KMS-11 (cell line): ENCODE measurements at regions not wholly inside any gene's neighbourhood (a gene's known extent, or its start where the extent isn't known, plus 50 kb on each side); places are given as distances from the start of the nearest gene placed in this dataset.

Source experiments
- H2AFZ ChIP-seq: fragments of 200-600 bp; sonication (generic); 2 replicates; pipeline ENCODE4 v1.6.1; 2016; ENCODE audit warnings: antibody characterized with exemption, mixed run types, low read depth
- H3K27ac ChIP-seq: fragments of 200-600 bp; sonication (generic); 2 replicates; pipeline ENCODE4 v1.6.1; 2016; ENCODE audit warnings: mild to moderate bottlenecking, mixed run types
- H3K27me3 ChIP-seq: fragments of 200-600 bp; sonication (generic); 2 replicates; pipeline ENCODE4 v1.6.1; 2017; ENCODE audit warnings: mild to moderate bottlenecking, low read depth, mixed run types, moderate library complexity; ENCODE audit not compliant: insufficient read depth
- H3K36me3 ChIP-seq: fragments of 200-600 bp; sonication (generic); 2 replicates; pipeline ENCODE4 v1.6.1; 2017; ENCODE audit warnings: mild to moderate bottlenecking, mixed run types; ENCODE audit not compliant: insufficient read depth
- H3K4me1 ChIP-seq: fragments of 200-600 bp; sonication (generic); 2 replicates; pipeline ENCODE4 v1.6.1; 2016; ENCODE audit warnings: mild to moderate bottlenecking, low read depth, mixed run types; ENCODE audit not compliant: poor library complexity, severe bottlenecking
- H3K4me2 ChIP-seq: fragments of 200-600 bp; sonication (generic); 2 replicates; pipeline ENCODE4 v1.7.0; 2016; ENCODE audit warnings: mild to moderate bottlenecking, mixed run types
- H3K4me3 ChIP-seq: fragments of 200-600 bp; sonication (generic); IDR thresholded peaks from 2 replicates; pipeline ENCODE4 v1.6.1; 2017; ENCODE audit warnings: low read depth, low read length, mixed read lengths; ENCODE audit not compliant: insufficient read depth
- H3K79me2 ChIP-seq: fragments of 200-600 bp; sonication (generic); 2 replicates; pipeline ENCODE4 v1.6.1; 2016; ENCODE audit warnings: low read depth, mixed run types; ENCODE audit not compliant: insufficient read depth
- H3K9ac ChIP-seq: fragments of 200-600 bp; sonication (generic); 2 replicates; pipeline ENCODE4 v1.6.1; 2016; ENCODE audit warnings: mild to moderate bottlenecking, mixed run types
- H4K20me1 ChIP-seq: fragments of 200-600 bp; sonication (generic); 2 replicates; pipeline ENCODE4 v1.6.1; 2016; ENCODE audit warnings: mild to moderate bottlenecking, mixed run types; ENCODE audit not compliant: insufficient read depth
- TF ChIP-seq, protein P1 (sequence below): fragments of 200-600 bp; sonication (generic); conservative IDR thresholded peaks from 2 replicates; pipeline ENCODE4 v1.6.1; 2017; ENCODE audit warnings: low read depth, mild to moderate bottlenecking, antibody characterized with exemption, low read length, moderate library complexity, mixed read lengths

DNA sequence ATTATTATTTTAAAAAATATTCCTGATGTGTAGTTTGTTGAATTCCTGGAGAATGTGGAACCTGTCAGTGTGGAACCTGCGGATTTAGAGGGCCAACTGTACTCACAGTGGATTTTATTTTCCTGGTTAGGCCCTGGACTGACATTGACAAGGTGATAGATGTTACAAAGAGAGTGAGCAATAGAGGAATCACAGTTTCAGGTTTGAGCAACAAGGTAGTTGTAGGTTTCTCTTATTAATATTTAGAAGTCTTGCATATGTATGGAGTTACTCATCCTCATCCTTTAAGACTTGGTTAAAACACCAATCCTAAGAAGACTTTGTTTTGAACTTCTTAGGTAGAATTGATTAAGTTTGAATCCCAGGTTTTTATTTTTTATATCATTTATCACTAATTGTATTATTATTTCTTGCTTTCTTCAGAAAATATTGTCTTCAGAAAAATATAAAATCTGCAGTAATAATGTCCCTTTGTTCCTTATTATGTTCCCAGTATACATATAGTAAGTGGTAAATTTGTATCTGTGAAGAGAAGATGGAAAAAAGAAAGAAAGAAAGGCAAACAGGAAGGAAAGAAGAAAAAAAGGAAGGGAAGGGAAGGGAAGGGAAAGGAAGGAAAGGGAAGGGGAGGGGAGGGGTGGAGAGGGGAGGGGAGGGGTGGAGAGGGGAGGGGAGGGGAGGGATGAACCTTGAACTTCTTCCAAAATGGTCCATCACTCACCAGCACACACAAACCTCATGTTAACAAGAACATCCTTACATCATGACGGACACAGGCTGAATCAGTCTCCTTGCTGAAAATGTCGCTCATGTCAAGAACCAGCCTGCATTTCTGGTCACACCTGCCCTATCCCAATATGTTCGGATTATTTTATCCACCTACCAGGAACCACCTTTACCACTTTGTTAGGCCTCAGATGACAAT is 867.2 kb downstream of the CDH11 start:
- H3K4me1 ChIP-seq, result no peaks in the 10 kb centered on the region
- no peaks in the 10 kb centered on the region for H3K36me3 ChIP-seq
- no peak overlapping the region for H3K9ac ChIP-seq
- no peak overlapping the region for H3K27ac ChIP-seq
- no peaks in the 10 kb centered on the region for H4K20me1 ChIP-seq
- TF ChIP-seq, protein P1, sequence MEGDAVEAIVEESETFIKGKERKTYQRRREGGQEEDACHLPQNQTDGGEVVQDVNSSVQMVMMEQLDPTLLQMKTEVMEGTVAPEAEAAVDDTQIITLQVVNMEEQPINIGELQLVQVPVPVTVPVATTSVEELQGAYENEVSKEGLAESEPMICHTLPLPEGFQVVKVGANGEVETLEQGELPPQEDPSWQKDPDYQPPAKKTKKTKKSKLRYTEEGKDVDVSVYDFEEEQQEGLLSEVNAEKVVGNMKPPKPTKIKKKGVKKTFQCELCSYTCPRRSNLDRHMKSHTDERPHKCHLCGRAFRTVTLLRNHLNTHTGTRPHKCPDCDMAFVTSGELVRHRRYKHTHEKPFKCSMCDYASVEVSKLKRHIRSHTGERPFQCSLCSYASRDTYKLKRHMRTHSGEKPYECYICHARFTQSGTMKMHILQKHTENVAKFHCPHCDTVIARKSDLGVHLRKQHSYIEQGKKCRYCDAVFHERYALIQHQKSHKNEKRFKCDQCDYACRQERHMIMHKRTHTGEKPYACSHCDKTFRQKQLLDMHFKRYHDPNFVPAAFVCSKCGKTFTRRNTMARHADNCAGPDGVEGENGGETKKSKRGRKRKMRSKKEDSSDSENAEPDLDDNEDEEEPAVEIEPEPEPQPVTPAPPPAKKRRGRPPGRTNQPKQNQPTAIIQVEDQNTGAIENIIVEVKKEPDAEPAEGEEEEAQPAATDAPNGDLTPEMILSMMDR, result no peak
- no peak overlapping the region for H3K4me2 ChIP-seq
- H3K4me3 ChIP-seq, result no peak overlapping the region
- H3K27me3 ChIP-seq, result no peaks in the 10 kb centered on the region
- H2AFZ ChIP-seq, result no peak overlapping the region
- H3K79me2 ChIP-seq, result no peaks in the 10 kb centered on the region

DNA sequence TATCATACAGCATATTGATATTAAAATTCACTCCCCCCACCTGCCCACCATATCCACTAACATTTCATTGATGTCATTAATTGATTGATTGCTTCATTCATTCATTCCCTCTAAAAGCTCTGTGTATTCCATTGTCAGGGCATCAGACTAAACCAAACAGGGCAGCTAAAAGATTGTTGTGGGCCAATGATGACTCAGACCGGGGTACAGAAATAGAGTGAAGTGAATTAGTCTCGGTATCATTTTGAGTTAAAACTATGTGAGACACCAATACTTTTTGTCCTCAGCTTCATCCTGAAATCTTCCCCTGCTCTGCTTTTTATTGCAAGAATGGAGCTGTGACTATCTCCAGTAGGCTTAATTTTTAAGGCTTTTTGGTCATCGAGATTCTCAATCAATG is 868.3 kb downstream of the CDH11 start:
- Histone ChIP-seq H2AFZ (no peak overlapping the region), H4K20me1 (no peaks in the 10 kb centered on the region), H3K27ac (no peak overlapping the region), H3K36me3 (no peaks in the 10 kb centered on the region), H3K4me2 (no peak overlapping the region), H3K9ac (no peak overlapping the region), H3K79me2 (no peaks in the 10 kb centered on the region), H3K4me3 (no peak overlapping the region), H3K4me1 (no peaks in the 10 kb centered on the region), H3K27me3 (no peaks in the 10 kb centered on the region)
- TF ChIP-seq, protein P1, result no peak

DNA sequence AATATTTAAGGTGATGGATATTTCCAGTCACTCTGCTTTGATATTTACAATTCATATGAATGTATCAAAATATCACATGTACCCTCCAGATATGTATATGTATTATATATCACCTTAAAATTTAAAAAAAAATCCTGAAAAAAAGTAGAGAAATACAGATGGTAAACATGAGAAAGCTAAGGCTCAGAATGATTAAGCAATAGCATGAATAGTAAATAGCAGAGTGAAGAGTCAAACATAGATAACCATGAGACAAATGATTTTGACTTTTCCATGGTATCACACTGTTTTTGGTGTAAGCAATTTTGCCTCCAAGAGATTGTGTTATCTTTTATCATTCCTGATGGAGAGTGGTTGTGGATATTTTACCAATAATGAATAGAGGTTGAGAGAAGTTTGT is 868.8 kb downstream of the CDH11 start:
- no peaks in the 10 kb centered on the region for H3K27me3 ChIP-seq

DNA sequence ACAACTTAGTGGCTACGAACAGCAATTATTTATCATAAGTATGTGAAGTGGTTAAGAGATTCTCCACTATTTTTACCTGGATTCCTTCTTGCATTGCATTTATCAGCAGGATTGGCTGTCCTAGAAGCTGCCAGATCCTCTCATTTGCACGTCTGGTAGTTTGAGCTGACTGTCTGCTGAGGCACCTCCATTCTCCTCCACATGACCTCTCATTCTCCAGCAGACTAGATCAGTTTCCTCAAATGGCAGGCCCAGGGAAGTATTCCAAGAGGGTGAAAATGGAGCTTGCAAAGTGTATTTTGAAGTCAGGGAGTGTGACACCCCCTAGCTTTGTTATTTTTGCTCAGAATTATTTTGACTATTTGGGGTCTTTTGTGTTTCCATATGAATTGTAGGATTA is 870.1 kb downstream of the CDH11 start:
- H3K79me2 ChIP-seq, result no peaks in the 10 kb centered on the region
- TF ChIP-seq, protein P1, result no peak
- no peaks in the 10 kb centered on the region for H3K4me1 ChIP-seq
- no peak overlapping the region for H3K9ac ChIP-seq
- no peaks in the 10 kb centered on the region for H4K20me1 ChIP-seq
- no peak overlapping the region for H3K4me2 ChIP-seq
- H3K4me3 ChIP-seq, result no peak overlapping the region
- H2AFZ ChIP-seq, result no peak overlapping the region
- no peaks in the 10 kb centered on the region for H3K36me3 ChIP-seq
- no peaks in the 10 kb centered on the region for H3K27me3 ChIP-seq
- H3K27ac ChIP-seq, result no peak overlapping the region

More for the DNA sequence above, 868.8 kb downstream of the CDH11 start:
- Histone ChIP-seq H3K4me1 (no peaks in the 10 kb centered on the region), H3K9ac (no peak overlapping the region), H3K36me3 (no peaks in the 10 kb centered on the region), H3K4me2 (no peak overlapping the region), H3K79me2 (no peaks in the 10 kb centered on the region), H3K4me3 (no peak overlapping the region), H2AFZ (no peak overlapping the region), H4K20me1 (no peaks in the 10 kb centered on the region), H3K27ac (no peak overlapping the region)
- TF ChIP-seq, protein P1, result no peak
